ENCODE measurements at regions not wholly inside any gene's neighbourhood (a gene's known extent, or its start where the extent isn't known, plus 50 kb on each side); places are given as distances from the start of the nearest gene placed in this dataset.

- no peak for TF ChIP-seq CTCF (conservative IDR thresholded peaks at IDR 0.05)
- TF ChIP-seq ZFX (IDR thresholded peaks at IDR 0.05): no peak
Measured at GRCh38 chr22:44588348-44588747, 90.3 kb upstream of the RTL6 start.
